ENCODE measurements at regions not wholly inside any gene's neighbourhood (a gene's known extent, or its start where the extent isn't known, plus 50 kb on each side); places are given as distances from the start of the nearest gene placed in this dataset.
A peak's percentile ranks its signal among the peaks of the same experiment; 100 is the strongest.

DNA sequence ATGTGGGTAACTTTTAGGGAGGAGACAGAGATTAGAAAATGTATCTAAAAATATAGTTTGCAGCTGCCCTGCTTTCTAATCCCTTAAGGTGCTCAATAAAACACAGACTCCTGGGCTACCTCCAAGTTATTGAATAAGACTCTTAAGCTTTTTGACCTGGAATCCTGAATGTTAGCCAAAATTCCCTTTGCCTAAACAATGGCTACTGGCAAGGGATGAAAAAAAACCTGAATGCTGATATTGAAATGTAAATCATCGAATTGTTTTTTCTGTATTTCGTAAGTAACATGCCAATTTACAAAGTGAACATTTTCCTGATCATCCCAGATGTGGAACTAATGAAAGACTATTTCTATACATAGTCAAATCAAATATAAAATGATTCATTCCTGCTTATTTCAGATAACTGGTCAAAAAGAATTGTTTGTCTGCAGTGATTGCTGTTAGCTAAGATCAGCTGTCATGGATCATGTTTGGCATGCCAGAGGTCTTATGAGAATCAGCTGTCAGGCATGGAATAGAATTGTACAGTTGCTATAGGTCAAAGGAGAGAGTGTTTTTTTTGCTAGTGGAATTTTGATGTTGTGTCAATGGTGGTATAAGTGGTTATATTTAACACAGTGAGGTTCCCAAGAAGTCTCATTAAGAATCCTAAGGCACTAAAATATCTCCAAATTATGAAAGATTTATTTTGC, 363.6 kb upstream of the CWC22 start:
- H3K4me3 ChIP-seq (replicated peaks; ENCODE audit: low read depth, low read length) = no peak overlapping the region
- TF ChIP-seq, protein P1, sequence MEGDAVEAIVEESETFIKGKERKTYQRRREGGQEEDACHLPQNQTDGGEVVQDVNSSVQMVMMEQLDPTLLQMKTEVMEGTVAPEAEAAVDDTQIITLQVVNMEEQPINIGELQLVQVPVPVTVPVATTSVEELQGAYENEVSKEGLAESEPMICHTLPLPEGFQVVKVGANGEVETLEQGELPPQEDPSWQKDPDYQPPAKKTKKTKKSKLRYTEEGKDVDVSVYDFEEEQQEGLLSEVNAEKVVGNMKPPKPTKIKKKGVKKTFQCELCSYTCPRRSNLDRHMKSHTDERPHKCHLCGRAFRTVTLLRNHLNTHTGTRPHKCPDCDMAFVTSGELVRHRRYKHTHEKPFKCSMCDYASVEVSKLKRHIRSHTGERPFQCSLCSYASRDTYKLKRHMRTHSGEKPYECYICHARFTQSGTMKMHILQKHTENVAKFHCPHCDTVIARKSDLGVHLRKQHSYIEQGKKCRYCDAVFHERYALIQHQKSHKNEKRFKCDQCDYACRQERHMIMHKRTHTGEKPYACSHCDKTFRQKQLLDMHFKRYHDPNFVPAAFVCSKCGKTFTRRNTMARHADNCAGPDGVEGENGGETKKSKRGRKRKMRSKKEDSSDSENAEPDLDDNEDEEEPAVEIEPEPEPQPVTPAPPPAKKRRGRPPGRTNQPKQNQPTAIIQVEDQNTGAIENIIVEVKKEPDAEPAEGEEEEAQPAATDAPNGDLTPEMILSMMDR (IDR thresholded peaks at IDR 0.05; ENCODE audit: low read length, missing control alignments) = no peak
- DNase-seq (ENCODE audit: low read depth) = peak; percentile 16

DNA sequence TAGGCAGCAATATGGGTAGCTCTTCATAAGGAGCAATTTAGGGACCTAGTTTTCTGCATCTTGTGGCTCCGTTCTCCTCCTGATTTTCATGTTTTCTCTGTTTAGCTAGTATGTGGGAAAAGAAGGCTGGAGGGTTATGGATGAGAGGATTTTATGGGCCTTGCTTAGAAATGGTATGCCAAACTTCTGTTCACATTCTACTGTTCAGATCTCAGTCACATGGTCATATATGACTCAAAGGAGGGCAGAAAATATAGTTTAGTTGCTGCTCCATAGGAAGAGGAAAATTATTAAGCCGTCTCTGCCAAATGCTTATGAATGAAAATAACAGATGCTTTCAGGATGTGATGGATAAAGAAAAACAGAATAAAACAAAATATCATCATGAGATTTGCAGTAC, 361.8 kb upstream of the CWC22 start:
- no peak overlapping the region for H3K4me3 ChIP-seq (replicated peaks; ENCODE audit: low read depth, low read length)
- TF ChIP-seq, protein P1 (IDR thresholded peaks at IDR 0.05; ENCODE audit: low read length, missing control alignments) = no peak
- no peak for DNase-seq (ENCODE audit: low read depth)

DNA sequence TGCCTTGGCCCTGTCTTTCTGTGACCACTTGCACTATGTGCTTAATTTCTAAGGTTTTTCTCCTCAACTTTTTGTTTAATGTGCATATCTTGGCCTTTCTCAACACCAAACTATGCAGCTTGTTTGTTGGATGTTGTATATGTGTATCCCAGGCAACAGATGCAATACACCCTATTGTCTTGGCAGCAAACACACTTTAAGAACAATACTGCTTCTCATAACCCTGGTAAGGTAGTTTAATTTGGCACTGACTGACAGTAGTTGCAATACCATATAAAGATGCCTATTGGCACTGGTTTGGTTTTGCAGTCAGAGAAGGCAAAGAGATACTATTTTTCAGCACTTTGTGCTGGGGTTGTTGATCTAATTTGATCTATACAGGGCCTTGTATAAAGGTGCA, 360.7 kb upstream of the CWC22 start:
- peak; percentile 98 for DNase-seq (ENCODE audit: low read depth)
- TF ChIP-seq, protein P1 (IDR thresholded peaks at IDR 0.05; ENCODE audit: low read length, missing control alignments) = no peak
- H3K4me3 ChIP-seq (replicated peaks; ENCODE audit: low read depth, low read length) = no peak overlapping the region

DNA sequence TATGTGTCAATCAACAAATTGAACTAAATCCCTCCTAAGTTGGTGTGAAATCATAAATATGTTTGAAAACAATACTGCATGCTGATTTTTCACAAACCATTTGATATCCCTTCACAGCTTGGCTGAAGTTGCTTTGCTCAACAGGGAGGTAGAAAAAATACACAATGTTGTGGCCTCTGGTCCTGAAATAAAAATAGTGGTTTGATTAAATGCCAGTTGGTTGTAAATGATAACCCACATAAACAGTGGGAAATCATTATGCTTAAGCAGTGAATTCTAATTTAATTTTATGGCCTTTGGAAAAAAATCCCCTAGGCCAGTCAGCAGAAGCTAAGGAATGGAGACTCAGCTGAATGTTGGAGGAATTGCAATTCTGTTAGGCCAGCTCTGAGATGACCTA, 359.4 kb upstream of the CWC22 start:
- TF ChIP-seq, protein P1 (IDR thresholded peaks at IDR 0.05; ENCODE audit: low read length, missing control alignments) = no peak

DNA sequence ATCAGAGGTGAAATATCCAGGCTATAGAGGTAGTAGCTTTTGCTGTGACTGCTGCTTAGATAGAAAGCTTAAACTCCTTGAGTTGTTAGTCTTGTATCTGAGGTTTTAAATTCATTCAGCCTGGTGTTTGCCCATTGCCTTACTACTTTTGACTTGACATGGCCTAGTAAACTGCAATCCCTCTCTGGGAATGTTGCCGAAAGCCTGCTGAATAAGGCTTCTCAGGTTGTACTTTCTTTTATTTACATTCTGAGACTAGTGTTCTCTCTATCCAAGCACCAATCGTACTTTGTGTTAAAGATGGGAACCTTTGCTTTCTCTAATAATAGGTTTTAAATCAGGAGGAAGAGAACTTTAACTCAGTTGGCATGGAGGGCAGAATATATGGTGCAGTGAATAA, 357.6 kb upstream of the CWC22 start:
- no peak overlapping the region for H3K4me3 ChIP-seq (replicated peaks; ENCODE audit: low read depth, low read length)
- no peak for DNase-seq (ENCODE audit: low read depth)
- TF ChIP-seq, protein P1 (IDR thresholded peaks at IDR 0.05; ENCODE audit: low read length, missing control alignments) = no peak

More for the DNA sequence above, 359.4 kb upstream of the CWC22 start:
- no peak overlapping the region for H3K4me3 ChIP-seq (replicated peaks; ENCODE audit: low read depth, low read length)
- no peak for DNase-seq (ENCODE audit: low read depth)

DNA sequence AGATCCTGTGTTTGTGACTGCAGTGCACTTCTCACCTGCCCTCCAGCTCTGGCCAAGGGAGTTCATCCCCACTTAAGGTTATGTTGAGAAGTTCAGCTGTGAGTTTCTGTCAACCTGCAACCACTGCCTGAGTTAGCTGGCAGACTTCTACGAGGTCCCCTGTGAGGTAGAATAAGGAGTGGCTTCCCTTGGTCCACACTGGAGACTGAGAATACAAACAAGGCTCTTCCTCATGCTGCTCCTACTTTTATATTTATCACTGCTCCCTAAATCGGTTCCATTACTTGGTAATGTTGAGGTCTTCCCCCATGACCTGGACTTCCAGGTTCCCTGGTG, 353.2 kb upstream of the CWC22 start:
- TF ChIP-seq, protein P1 (IDR thresholded peaks at IDR 0.05; ENCODE audit: low read length, missing control alignments) = no peak
- H3K4me3 ChIP-seq (replicated peaks; ENCODE audit: low read depth, low read length) = no peak overlapping the region
- no peak for DNase-seq (ENCODE audit: low read depth)
